ENCODE measurements at regions not wholly inside any gene's neighbourhood (a gene's known extent, or its start where the extent isn't known, plus 50 kb on each side); places are given as distances from the start of the nearest gene placed in this dataset.

DNA sequence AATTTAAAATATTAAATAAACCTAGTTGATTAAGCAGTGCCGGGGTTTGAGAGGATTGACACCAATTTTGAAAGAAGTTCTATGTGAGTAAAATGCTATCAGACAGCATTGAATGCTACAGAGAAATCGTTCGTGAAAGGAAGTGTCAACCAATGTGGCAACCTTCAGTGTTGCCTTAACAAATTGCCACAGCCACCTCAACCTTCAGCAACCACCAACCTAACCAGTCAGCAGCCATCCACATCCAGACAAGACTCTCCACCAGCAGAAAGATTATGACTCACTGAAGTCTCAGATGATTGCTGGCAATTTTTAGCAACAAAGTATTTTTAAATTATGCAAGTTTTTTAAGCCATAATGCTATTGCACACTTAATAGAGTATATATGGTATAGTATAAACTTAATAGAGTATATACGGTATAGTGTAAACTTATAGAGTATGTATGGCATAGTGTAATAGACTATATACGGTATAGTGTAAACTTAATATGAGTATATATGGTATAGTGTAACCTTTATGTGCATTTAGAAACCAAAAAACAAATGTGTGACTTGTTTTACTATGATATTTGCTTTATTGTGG is 65.3 kb upstream of the ID4 start:
- TF ChIP-seq, protein P1, sequence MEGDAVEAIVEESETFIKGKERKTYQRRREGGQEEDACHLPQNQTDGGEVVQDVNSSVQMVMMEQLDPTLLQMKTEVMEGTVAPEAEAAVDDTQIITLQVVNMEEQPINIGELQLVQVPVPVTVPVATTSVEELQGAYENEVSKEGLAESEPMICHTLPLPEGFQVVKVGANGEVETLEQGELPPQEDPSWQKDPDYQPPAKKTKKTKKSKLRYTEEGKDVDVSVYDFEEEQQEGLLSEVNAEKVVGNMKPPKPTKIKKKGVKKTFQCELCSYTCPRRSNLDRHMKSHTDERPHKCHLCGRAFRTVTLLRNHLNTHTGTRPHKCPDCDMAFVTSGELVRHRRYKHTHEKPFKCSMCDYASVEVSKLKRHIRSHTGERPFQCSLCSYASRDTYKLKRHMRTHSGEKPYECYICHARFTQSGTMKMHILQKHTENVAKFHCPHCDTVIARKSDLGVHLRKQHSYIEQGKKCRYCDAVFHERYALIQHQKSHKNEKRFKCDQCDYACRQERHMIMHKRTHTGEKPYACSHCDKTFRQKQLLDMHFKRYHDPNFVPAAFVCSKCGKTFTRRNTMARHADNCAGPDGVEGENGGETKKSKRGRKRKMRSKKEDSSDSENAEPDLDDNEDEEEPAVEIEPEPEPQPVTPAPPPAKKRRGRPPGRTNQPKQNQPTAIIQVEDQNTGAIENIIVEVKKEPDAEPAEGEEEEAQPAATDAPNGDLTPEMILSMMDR (IDR thresholded peaks at IDR 0.05; ENCODE audit: extremely low read depth in 1 of 2, insufficient read depth in 1 of 2, low read depth in 1 of 2, low read length in 2 of 2) = no peak
- TF ChIP-seq JUN (IDR thresholded peaks at IDR 0.05; ENCODE audit: borderline replicate concordance, insufficient read depth, insufficient read length, low read depth) = no peak
- no peak for TF ChIP-seq EZH2 (IDR thresholded peaks at IDR 0.05; ENCODE audit: borderline replicate concordance, low read depth, low read length, severe bottlenecking)

Measured in endothelial cell of umbilical vein (primary cell).